ENCODE measurements at regions not wholly inside any gene's neighbourhood (a gene's known extent, or its start where the extent isn't known, plus 50 kb on each side); places are given as distances from the start of the nearest gene placed in this dataset.

DNA sequence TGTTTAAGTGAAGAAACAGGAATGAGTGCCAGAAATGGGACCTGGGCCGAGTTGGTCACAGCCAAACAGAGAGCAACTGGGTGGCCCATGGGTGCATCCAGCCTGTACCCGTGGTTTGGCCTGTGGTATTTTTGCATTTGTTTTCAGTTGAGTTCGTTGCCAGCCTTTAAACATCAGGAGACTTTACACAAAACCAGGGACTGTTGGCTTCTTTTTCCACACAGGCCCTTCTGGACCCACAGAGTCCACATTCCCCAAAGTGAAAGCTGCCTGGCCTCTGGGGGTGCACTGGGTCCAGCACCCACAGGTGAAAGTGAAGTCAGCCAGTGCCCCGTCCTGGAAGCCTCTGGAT lies 54.1 kb upstream of the TNS3 start:
- DNase-seq: no peak

DNA sequence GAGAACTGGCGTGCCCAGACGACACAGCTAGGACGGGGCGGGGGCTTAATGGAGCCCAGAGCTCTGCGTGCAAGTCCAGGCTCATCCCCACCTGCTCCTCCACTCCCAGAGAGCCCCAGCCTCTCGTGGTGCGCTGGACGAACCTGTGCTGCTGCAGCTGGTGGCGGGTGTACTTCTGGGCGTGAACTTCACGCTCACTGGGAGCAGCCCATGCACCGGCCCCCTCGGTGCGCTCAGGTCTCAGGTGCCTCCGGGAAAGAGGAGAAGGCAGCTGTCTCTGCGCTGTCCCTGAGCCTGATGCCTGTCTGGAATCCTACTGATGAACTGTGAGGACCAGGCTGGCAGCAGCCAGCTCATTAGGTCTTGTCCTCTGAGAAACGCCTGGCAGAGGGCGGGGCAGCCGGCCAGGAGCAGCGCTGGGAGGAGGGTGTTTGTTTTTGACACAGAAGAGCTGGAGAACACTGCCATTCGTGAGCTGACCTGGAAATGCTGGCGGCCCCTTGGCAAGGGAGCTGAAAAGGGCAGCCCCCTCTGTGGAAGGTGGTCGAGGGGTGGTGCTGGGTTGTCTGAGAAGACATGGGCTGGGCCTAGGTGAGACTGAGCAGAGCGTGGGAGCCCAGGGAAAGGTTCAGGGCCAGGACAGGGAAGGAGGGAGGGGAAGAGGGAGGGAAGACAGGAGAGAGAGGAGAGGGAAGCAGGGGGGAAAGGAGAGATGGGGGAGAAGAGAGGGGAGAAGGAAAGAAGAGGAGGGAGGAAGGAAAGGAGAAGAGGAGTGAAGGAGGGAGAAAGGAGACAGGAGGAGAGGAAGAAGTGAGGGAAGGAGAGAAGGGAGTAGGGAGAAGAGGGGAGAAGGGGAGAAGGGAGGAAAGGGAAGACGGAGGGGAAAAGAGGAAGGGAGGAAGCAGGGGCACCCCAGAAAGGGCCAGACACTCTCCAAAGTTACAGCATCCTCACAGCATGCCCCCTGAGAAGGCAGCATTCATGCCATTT lies 53.5 kb upstream of the TNS3 start:
- DNase-seq: peak; percentile 98

DNA sequence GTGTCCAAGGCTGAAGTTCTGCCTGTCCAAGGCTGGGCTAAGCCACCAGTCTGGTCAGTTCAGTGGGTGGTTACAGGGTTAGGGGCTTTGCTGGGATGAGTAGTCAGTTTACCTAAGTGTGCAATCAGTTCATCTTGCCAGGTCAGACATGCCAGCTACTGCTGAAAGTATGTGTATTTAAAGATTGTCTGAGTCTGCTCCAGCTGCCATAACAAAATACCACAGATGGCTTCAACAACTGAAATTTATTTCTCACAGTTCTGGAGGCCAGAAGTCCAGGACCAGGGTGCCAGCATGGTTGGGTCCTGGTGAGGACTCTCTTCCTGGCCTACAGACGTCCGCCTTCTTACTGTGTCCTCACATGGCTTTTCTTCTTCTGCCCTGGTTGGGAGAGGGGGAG lies 52.4 kb upstream of the TNS3 start:
- no peak for DNase-seq

DNA sequence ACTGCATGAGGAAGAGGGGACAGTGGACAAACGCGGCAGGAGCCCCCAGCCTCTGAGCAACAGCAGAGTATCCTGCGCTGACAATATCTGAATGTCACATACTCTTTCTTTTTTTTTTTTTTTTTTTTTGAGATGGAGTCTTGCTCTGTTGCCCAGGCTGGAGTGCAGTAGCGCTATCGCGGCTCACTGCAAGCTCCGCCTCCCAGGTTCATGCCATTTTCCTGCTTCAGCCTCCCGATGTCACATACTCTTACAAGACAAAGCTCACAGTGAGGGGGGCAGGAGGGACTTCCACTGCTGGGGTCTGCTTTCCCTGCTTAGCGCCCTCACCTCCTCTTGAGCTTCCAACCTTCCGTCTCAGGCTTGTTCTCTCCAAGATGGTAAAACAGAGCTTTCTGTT lies 51.2 kb upstream of the TNS3 start:
- DNase-seq: no peak
